ENCODE measurements at regions not wholly inside any gene's neighbourhood (a gene's known extent, or its start where the extent isn't known, plus 50 kb on each side); places are given as distances from the start of the nearest gene placed in this dataset.

- Histone ChIP-seq H3K23me2 (ENCODE audit: low read depth, low read length) (no peaks in the 10 kb centered on the region), H3K14ac (ENCODE audit: insufficient read length) (no peak overlapping the region), H4K8ac (ENCODE audit: extremely low read depth, insufficient read depth, low read length) (no peak overlapping the region), H2BK12ac (ENCODE audit: low read depth, low read length) (no peak overlapping the region), H3K27ac (ENCODE audit: low read depth, low read length) (no peak overlapping the region), H2BK5ac (ENCODE audit: low read depth, low read length) (no peak overlapping the region), H3K4me3 (ENCODE audit: extremely low read depth in 1 of 4, insufficient read depth in 2 of 4, low read depth in 3 of 4, low read length in 4 of 4) (no peak overlapping the region), H2BK15ac (ENCODE audit: low read length) (no peak overlapping the region), H3K23ac (ENCODE audit: insufficient read length) (no peak overlapping the region), H3K4me1 (replicated peaks in 1 of 4; ENCODE audit: control insufficient read depth in 3 of 4, insufficient read depth in 4 of 4, low read length in 3 of 4) (peaks cover 0 to 7% (median 4%) of the 10 kb centered on the region in 4 experiments; a peak in 5 of 7 replicates), H3K18ac (ENCODE audit: extremely low read depth, low read length) (no peak overlapping the region), H3K27me3 (replicated peaks in 1 of 4; ENCODE audit: control insufficient read depth in 3 of 4, extremely low read depth in 1 of 4, insufficient read depth in 3 of 4, low read length in 3 of 4) (no peaks in the 10 kb centered on the region), H3K36me3 (ENCODE audit: control insufficient read depth in 2 of 4, insufficient read depth in 4 of 4, low read length in 3 of 4) (no peaks in the 10 kb centered on the region), H2AK5ac (ENCODE audit: low read depth, low read length) (no peak overlapping the region), H3K79me2 (ENCODE audit: control insufficient read depth in 1 of 2, insufficient read depth in 2 of 2, low read length in 2 of 2) (no peaks in the 10 kb centered on the region), H2AFZ (ENCODE audit: low read length) (no peak overlapping the region), H3K9ac (replicated peaks in 1 of 4; ENCODE audit: extremely low read depth in 1 of 4, low read depth in 3 of 4, low read length in 3 of 4) (no peak overlapping the region), H3K4me2 (ENCODE audit: insufficient read depth in 1 of 2, low read depth in 2 of 2, low read length in 2 of 2) (no peak overlapping the region; a peak in 1 of 4 replicates), H3K56ac (replicated peaks; ENCODE audit: insufficient read length, low read depth, low read length) (no peak overlapping the region), H3K4ac (replicated peaks; ENCODE audit: insufficient read length, low read depth, low read length) (no peak overlapping the region), H3K79me1 (ENCODE audit: low read depth, low read length) (no peaks in the 10 kb centered on the region), H4K91ac (replicated peaks; ENCODE audit: insufficient read length, low read length) (no peak overlapping the region), H2BK20ac (ENCODE audit: low read length) (no peak overlapping the region), H4K20me1 (replicated peaks in 1 of 2; ENCODE audit: control insufficient read depth in 1 of 2, insufficient read depth in 2 of 2, low read length in 2 of 2) (no peaks in the 10 kb centered on the region), H4K5ac (ENCODE audit: insufficient read length, low read depth, low read length) (no peak overlapping the region), H2BK120ac (replicated peaks; ENCODE audit: low read depth, low read length) (no peak overlapping the region), H3K9me3 (ENCODE audit: insufficient read depth in 2 of 2, low read depth in 1 of 2, low read length in 1 of 2) (no peaks in the 10 kb centered on the region)
- no peak for DNase-seq (ENCODE audit: low read depth in 1 of 2, low spot score in 2 of 2)
- CTCF ChIA-PET (ENCODE audit: partially characterized antibody) = interaction anchor here (1.7 kb wide), 1 partner anchor 89 kb away, joined by 4 read pairs; no protein-coding TSS in a partner anchor
- TF ChIP-seq JUN (IDR thresholded peaks at IDR 0.05; ENCODE audit: low read depth, low read length) = no peak
- TF ChIP-seq KDM5A (IDR thresholded peaks at IDR 0.05; ENCODE audit: low read length) = no peak
- TF ChIP-seq MAFK (IDR thresholded peaks at IDR 0.05; ENCODE audit: low read depth, low read length) = no peak
- TF ChIP-seq SP4 (IDR thresholded peaks at IDR 0.05; ENCODE audit: low read length) = no peak
- TF ChIP-seq TEAD4 (IDR thresholded peaks at IDR 0.05; ENCODE audit: low read depth, low read length) = no peak
- no peak for TF ChIP-seq POLR2AphosphoS5 (IDR thresholded peaks at IDR 0.05; ENCODE audit: low read depth, low read length)
- no peak for TF ChIP-seq ASH2L (IDR thresholded peaks at IDR 0.05; ENCODE audit: low read length)
- TF ChIP-seq NRF1 (IDR thresholded peaks at IDR 0.05; ENCODE audit: low read depth, low read length) = no peak
- TF ChIP-seq YY1 (IDR thresholded peaks at IDR 0.05; ENCODE audit: low read depth, low read length) = no peak
- TF ChIP-seq ATF2 (IDR thresholded peaks at IDR 0.05; ENCODE audit: low read length) = no peak
- no peak for TF ChIP-seq RFX5 (IDR thresholded peaks at IDR 0.05; ENCODE audit: borderline replicate concordance, low read depth, low read length)
- no peak for TF ChIP-seq EGR1 (IDR thresholded peaks at IDR 0.05; ENCODE audit: borderline replicate concordance, low read depth, low read length)
- no peak for TF ChIP-seq JUND (IDR thresholded peaks at IDR 0.05; ENCODE audit: low read length)
- no peak for TF ChIP-seq CEBPB (IDR thresholded peaks at IDR 0.05; ENCODE audit: low read depth, low read length)
- FAIRE-seq = no peak
- POLR2A ChIA-PET (ENCODE audit: partially characterized antibody) = no interaction called here
- WGBS, 2 experiments (ENCODE audit: extremely low coverage in 1 of 2, insufficient coverage in 1 of 2, insufficient read length in 1 of 2, insufficient replicate concordance in 2 of 2, low coverage in 1 of 2, low lambda C conversion rate in 2 of 2, missing lambda C conversion rate in 1 of 2) = 94% methylated on average over 1 of the region's 1 CpG; no CpG with 5 or more reads in 1 of the 2 experiments
Observed at GRCh38 chr4:13947921-13948320, 320.4 kb upstream of the BOD1L1 start.

Measured in H1 (cell line).